SH-SY5Y (cell line): ENCODE measurements at regions not wholly inside any gene's neighbourhood (a gene's known extent, or its start where the extent isn't known, plus 50 kb on each side); places are given as distances from the start of the nearest gene placed in this dataset.

Source experiments
- GATA2 ChIP-seq: IDR thresholded peaks from 2 replicates; pipeline ENCODE4 v1.6.1; 2011; ENCODE audit warnings: mild to moderate bottlenecking, low read depth, low read length
- GATA3 ChIP-seq: IDR thresholded peaks from 2 replicates; pipeline ENCODE4 v1.6.1; 2011; ENCODE audit warnings: low read depth, mild to moderate bottlenecking, low read length, moderate library complexity

DNA sequence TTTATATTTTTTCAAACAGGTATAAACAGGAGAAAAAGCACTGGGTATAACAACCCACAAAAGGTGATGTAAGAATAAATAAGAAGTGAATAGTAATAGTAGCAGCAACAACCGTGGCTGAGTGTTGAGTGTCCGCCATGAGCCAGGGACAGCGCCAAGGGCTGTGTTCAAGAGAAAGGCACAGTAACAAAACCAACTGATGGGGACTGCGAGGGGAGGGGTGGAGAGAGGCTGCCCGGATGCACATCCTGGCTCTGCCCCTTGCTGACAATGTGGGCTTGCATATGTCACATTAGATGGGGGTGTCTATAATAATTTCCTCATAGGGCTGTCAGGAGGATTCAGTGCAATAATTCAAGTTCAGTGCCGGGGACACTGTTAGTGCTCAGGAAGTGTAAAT, 912.4 kb downstream of the VRK1 start:
- TF ChIP-seq GATA2 = no peak
- TF ChIP-seq GATA3 = no peak
